Naive B cell (primary cell): ENCODE measurements at regions not wholly inside any gene's neighbourhood (a gene's known extent, or its start where the extent isn't known, plus 50 kb on each side); places are given as distances from the start of the nearest gene placed in this dataset.

Experiments
- ATAC-seq, 2 donors: fragments of 150-1000 bp; cut with Tn5 transposase; 2 replicates each; pipeline ENCODE4 v1.10.0; 2021; ENCODE audit warnings: low read depth in 2 of 2, mild to moderate bottlenecking in 2 of 2, moderate library complexity in 2 of 2
- DNase-seq: peaks from one replicate; pipeline ENCODE4 v3.0.0; 2022
- H3K27ac Mint-ChIP-seq, 6 donors: one replicate each; pipeline ENCODE4 v1.8.0; 2020 to 2022; ENCODE audit warnings: mild to moderate bottlenecking in 6 of 6, mixed read lengths in 6 of 6, moderate library complexity in 5 of 6, inconsistent platforms in 2 of 6
- H3K27me3 Mint-ChIP-seq, 3 donors: one replicate each; pipeline ENCODE4 v1.8.0; 2021 to 2022; ENCODE audit warnings: mixed read lengths in 3 of 3, mild to moderate bottlenecking in 1 of 3
- H3K36me3 Mint-ChIP-seq, 2 donors: one replicate each; pipeline ENCODE4 v1.8.0; 2020 to 2022; ENCODE audit warnings: mixed read lengths in 2 of 2, inconsistent platforms in 1 of 2, mild to moderate bottlenecking in 1 of 2
- H3K4me1 Mint-ChIP-seq, 3 donors: one replicate each; pipeline ENCODE4 v1.8.0; 2020 to 2022; ENCODE audit warnings: mixed read lengths in 3 of 3, inconsistent platforms in 1 of 3, mild to moderate bottlenecking in 1 of 3, moderate library complexity in 1 of 3
- H3K4me3 Mint-ChIP-seq, 8 donors: one replicate each; pipeline ENCODE4 v1.8.0; 2020 to 2022; ENCODE audit warnings: mild to moderate bottlenecking in 8 of 8, mixed read lengths in 8 of 8, moderate library complexity in 8 of 8, inconsistent platforms in 2 of 8
- H3K9me3 Mint-ChIP-seq, 7 donors: one replicate each; pipeline ENCODE4 v1.8.0; 2020 to 2022; ENCODE audit warnings: mixed read lengths in 7 of 7, mild to moderate bottlenecking in 5 of 7, inconsistent platforms in 2 of 7, moderate library complexity in 1 of 7

DNA sequence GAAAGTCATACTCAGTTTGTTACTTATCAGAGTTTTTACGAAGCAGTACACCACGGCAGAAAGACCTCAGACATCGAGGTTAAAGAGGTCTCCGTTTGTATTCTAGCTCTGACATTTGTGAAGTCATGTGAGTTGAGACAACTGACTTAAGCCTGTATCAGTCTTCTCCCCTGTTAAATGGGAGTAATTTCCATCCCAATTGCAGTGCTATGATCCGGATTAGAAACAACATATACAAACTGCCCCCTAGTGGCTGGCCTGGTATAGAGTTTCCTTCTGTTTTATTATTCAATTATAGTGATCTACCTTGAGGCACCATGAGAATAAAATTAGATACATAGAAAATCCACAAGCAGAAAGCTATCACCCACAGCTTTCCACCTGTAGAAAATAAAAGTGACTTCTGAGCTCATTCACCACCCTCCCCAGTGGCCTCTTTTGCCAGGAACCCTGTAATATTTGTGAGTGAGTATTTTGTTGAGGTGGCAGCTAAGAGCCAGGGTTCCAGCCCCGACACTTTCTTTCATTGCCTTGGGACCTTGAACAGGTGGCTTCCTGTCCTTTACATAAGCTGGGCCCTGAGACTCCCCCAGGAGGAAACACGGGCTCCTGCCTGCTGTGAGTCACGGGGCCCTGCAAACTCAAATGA, 607.2 kb upstream of the MGMT start:
- ATAC-seq (no peak), DNase-seq (no peak)
- Mint-ChIP-seq H3K36me3 (no peaks in the 10 kb centered on the region), H3K27ac (no peak overlapping the region), H3K9me3 (peaks cover 0 to 4% (median 0%) of the 10 kb centered on the region in 7 donors), H3K27me3 (peaks cover 4 to 17% (median 11%) of the 10 kb centered on the region in 3 donors), H3K4me1 (no peaks in the 10 kb centered on the region), H3K4me3 (no peak overlapping the region)

DNA sequence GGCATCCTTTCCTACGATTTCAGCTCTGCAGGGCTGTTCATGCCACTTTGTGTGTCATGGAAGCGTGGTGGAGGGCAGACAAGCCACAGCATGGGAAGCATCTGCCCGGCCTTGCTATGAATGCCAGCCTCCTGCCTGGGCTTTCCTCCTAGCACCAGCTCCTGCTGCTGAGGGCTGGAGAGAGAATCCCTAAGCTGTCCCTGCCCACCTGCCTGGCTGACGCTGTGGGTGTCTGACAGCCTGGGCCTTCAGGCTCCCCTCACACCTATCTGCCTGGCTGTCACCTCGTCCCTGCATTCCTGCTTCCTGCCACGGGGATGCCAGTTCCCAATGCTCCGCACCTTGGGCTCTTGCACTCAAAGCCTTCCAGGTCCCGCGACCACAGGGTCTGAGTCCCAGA, 606.5 kb upstream of the MGMT start:
- Mint-ChIP-seq H3K4me1 (no peaks in the 10 kb centered on the region), H3K27me3 (peaks cover 4 to 17% (median 11%) of the 10 kb centered on the region in 3 donors), H3K36me3 (no peaks in the 10 kb centered on the region), H3K4me3 (peak overlapping the region in 1 of 8 donors; percentile 16), H3K27ac (no peak overlapping the region), H3K9me3 (peaks cover 0 to 4% (median 0%) of the 10 kb centered on the region in 7 donors)
- no peak for ATAC-seq
- DNase-seq = no peak

DNA sequence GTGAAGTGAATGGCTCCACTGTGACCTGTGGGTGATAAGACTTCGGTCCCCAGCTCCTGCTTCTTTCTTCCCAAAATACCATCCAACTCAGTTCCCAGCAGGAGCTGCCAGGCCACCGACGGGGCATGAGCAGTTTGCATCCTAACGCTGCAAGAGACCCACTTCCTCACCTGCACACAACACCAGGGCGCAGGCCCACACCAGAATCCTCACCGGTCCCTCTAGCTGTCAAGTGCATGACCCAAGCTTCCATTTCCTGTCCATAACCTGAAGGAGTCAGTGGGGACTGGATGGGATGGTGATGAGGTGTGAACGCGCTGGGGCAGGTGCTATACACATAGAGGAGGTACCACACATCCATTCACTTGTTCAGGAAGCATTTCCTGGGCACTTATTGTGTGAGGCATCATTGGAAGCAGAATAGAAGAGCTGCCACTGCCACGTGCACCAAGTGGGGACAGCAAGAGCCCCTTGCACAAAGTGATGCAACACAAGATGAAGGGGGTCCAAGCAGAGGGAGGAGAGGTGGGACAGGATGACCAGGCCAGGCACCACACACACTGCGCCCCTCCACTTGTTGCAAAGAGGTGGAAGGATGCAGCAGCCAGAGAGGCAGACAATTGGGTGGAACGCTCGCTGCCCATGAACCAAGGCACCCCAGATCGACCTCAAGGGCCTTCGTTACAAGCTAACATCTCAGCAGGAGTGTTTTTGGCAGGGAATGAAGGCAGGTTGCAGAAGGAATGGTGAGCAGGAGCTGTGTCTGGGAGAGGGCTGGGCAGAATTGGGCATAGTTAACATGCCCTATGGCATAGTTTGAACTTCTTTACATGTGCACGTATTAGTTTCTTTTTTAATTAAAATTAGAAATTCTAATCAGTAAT, 605.8 kb upstream of the MGMT start:
- ATAC-seq (no peak), DNase-seq (no peak)
- H3K4me1 Mint-ChIP-seq = no peaks in the 10 kb centered on the region
- no peaks in the 10 kb centered on the region for H3K36me3 Mint-ChIP-seq
- peaks cover 4 to 17% (median 11%) of the 10 kb centered on the region in 3 donors for H3K27me3 Mint-ChIP-seq
- H3K27ac Mint-ChIP-seq = peak overlapping the region in 1 of 6 donors; percentile 73
- H3K4me3 Mint-ChIP-seq = no peak overlapping the region
- peaks cover 0 to 4% (median 0%) of the 10 kb centered on the region in 7 donors for H3K9me3 Mint-ChIP-seq

DNA sequence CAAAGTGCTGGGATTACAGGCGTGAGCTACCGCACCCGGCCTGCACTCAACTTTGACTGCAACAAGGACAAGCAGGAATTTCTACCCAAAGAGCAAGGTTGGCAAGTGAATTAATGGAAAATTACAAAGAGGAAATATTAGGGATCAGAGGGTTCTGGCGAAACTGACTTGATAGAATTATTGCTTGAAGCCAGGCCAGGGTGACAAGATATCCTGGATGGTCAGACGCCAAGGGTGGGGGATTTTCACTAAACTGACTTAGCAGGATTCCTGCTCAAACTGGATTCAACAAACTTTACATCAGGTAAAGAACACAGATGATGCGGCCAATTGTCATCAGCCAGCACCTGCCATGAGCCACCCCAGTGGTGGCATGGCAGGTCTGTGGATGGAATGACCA, 603.6 kb upstream of the MGMT start:
- no peak overlapping the region for H3K4me3 Mint-ChIP-seq
- DNase-seq (no peak), ATAC-seq (no peak)
- H3K36me3 Mint-ChIP-seq = no peaks in the 10 kb centered on the region
- no peaks in the 10 kb centered on the region for H3K4me1 Mint-ChIP-seq
- no peak overlapping the region for H3K27ac Mint-ChIP-seq
- H3K9me3 Mint-ChIP-seq = peaks cover 0 to 3% (median 0%) of the 10 kb centered on the region in 7 donors
- peaks cover 4 to 20% (median 7%) of the 10 kb centered on the region in 3 donors for H3K27me3 Mint-ChIP-seq

DNA sequence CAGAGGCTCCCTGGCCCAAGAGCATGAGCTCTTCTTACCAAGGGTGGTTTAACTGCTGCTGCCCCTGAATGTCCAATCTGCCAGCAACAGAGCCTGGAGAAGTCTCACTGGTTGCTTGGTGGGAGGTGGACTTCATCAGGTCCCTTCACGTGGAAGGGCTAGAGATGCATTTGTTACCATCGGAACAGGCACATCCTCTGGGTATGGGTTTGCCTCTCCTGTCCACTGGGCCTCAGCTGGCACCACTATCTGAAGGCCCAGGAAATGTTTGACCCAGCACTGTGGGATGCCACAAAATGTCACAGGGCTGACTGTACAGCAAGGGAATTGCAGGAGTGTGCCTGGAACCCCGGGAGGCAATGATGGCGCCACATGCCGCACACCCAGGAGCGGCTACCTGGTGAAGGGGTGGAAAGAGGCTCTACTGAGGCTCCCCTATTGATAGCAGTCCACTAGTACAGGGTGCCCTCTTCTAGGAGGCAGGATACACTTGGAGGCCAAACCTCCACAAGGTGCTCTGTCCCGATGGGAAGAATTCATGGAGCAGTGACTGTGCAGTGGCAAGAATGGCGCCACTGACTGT, 603.1 kb upstream of the MGMT start:
- ATAC-seq (no peak), DNase-seq (no peak)
- H3K27me3 Mint-ChIP-seq = peaks cover 4 to 22% (median 7%) of the 10 kb centered on the region in 3 donors
- no peak overlapping the region for H3K4me3 Mint-ChIP-seq
- H3K4me1 Mint-ChIP-seq = no peaks in the 10 kb centered on the region
- H3K9me3 Mint-ChIP-seq = peaks cover 0 to 3% (median 0%) of the 10 kb centered on the region in 7 donors
- peak overlapping the region in 1 of 6 donors; percentile 7 for H3K27ac Mint-ChIP-seq
- no peaks in the 10 kb centered on the region for H3K36me3 Mint-ChIP-seq

DNA sequence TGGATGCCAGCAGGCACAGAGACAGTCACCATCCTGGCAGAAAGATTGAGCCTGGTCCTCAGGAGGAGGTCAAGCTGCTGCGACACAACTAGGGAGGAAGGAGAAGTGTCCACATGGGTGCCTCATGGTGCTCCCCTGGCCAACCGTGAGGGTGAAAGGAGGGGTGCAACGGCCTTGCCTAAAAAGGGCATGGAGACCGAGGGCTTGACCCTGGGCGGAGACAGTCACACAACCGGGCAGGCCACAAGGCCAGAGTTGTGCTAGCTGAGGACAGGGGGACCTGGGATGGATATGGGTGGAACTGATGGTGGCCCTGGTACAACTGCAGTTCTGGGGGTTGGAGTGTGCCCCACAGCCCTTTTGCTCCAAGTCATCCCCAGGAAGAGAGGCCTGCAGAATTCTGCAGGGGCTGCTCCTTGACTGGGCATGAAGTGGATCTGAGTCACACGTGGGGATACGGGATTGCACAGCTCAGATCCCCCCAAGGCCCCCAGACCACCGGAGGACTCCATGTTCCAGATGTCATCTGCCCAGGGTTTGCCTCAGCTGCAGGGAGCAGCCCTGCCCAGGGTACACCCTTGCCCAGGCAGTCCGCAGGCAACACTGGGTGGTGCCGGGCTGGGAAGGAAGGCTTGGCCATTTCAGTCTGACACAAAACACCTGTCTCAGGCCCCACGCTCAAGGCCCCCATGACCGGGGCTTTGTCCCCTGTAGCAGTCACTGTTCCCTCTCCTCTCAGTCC, 602.3 kb upstream of the MGMT start:
- Mint-ChIP-seq H3K4me3 (no peak overlapping the region), H3K27me3 (peaks cover 4 to 22% (median 7%) of the 10 kb centered on the region in 3 donors), H3K4me1 (no peaks in the 10 kb centered on the region), H3K27ac (no peak overlapping the region), H3K9me3 (peaks cover 0 to 3% (median 0%) of the 10 kb centered on the region in 7 donors), H3K36me3 (no peaks in the 10 kb centered on the region)
- ATAC-seq (no peak), DNase-seq (no peak)

DNA sequence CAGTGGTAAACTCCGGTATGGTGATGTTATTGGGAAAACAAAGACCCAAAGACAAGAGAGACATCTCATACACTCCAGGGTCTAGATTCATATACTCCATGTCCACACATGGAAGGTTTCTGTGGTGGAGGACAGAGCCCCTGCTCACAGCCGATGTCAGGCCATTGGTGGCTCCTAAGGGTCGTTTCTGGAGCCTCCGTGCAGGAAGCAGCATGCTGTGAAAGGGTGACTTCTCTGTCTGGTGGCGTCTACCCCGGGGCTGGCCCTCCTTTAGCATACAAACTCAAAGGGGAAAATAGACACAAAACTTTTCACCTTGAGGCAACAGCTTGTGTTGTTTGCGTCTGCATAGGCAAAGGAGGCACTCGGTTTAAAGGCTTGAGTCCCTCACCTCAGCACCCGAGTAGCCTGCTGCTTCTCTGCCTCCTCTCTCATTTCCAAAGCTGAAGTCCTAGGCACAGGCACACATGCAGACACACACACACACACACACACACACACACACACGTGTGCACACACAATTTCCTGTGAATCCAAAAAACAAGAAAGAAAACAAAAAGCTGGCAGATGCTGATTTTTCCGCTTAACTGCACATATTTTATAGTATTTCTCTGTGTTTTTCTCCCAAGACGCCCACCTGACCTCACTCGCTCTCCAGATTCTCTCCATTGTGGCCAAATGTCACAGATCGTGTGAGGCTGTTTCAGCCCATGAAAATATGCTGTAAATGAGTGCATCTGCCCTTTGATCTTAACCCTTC, 601.4 kb upstream of the MGMT start:
- no peak for ATAC-seq
- no peak for DNase-seq
- no peaks in the 10 kb centered on the region for H3K36me3 Mint-ChIP-seq
- H3K4me3 Mint-ChIP-seq = no peak overlapping the region
- no peaks in the 10 kb centered on the region for H3K4me1 Mint-ChIP-seq
- peaks cover 4 to 20% (median 7%) of the 10 kb centered on the region in 3 donors for H3K27me3 Mint-ChIP-seq
- peaks cover 0 to 3% (median 0%) of the 10 kb centered on the region in 7 donors for H3K9me3 Mint-ChIP-seq
- no peak overlapping the region for H3K27ac Mint-ChIP-seq

DNA sequence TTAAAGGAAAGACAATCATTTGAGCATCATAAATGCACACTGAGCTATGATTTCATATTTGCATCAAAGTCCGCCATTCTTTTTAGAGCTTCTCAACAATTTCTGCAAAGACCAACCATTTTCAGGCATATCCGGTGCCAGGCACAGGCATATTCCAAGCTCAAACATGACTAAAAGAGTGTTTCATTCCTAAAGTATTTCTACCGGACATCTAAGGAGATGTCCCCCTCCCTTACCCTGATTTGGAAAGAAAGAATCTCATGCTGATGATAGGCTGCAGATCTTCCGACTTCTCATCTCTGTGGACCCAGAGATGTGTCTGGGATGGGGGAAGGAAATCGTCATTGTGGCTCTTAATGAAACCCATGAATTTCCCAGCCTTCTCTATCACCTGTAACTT, 600.5 kb upstream of the MGMT start:
- no peak for DNase-seq
- peaks cover 0 to 5% (median 0%) of the 10 kb centered on the region in 7 donors for H3K9me3 Mint-ChIP-seq
- no peak overlapping the region for H3K27ac Mint-ChIP-seq
- H3K4me1 Mint-ChIP-seq = no peaks in the 10 kb centered on the region
- H3K4me3 Mint-ChIP-seq = no peak overlapping the region
- no peaks in the 10 kb centered on the region for H3K36me3 Mint-ChIP-seq
- no peak for ATAC-seq
- H3K27me3 Mint-ChIP-seq = peaks cover 0 to 11% (median 4%) of the 10 kb centered on the region in 3 donors

DNA sequence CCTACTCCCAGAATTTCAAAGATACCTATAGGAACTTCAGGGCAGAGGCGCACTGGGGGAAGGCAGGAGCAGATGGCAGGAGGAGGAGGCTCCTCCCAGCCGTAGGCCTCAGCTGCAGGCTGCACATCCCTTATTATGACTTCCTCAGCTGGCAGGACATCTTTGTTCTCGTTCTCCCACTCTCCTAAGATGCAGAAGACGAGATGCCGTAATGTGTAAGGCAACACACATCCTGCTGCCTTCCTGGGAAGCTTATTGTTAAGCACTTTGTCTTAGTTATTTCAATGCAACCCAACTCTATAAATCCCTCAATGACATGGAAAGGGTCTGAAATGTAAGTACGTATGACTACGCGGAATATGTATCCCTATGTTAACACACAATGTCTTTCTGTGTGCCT, 599.8 kb upstream of the MGMT start:
- no peak for DNase-seq
- no peaks in the 10 kb centered on the region for H3K4me1 Mint-ChIP-seq

DNA sequence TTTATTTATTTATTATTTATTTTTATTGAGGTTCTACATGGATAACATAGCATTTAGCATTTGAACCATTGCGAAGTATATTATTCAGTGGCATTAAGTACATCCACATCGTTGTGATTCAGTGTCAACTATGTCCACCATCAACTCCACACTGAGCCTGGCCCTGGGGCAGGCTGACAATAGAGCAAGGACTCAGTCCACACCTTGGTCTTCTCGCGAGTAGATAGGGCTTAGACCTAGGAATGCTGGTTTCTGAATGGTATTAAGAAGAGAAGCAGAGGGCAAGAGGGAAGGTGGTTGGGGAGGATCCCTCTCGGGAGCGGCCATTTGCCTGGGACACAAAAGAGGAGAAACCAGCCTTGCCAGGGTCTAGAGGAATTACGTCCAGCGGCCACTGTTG, 599.2 kb upstream of the MGMT start:
- peaks cover 0 to 10% (median 4%) of the 10 kb centered on the region in 3 donors for H3K27me3 Mint-ChIP-seq
- H3K4me3 Mint-ChIP-seq = no peak overlapping the region
- no peak for DNase-seq

More for the DNA sequence above, 599.8 kb upstream of the MGMT start:
- H3K36me3 Mint-ChIP-seq = no peaks in the 10 kb centered on the region
- no peak overlapping the region for H3K27ac Mint-ChIP-seq
- no peak overlapping the region for H3K4me3 Mint-ChIP-seq
- H3K27me3 Mint-ChIP-seq = peaks cover 0 to 10% (median 4%) of the 10 kb centered on the region in 3 donors
- ATAC-seq = no peak
- H3K9me3 Mint-ChIP-seq = peaks cover 0 to 5% (median 0%) of the 10 kb centered on the region in 7 donors

DNA sequence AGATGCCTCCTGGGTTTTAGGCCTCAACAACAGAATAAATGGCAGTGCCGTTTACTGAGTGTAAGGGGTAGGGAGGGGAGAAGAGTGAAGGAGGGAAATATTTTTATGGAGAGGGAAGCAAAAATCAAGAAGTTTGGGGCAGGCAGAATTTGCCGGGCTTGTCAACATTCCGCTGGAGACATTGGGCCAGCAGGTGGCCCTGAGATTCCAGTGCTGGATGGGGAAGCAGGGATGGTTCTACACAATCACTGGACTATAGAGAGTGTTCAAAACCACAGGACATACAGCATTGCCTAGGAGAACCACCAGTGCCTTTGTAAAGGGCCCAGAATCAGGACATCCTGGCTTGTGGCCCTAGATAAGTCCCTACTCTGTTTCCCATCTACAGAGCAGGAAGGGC, 598.6 kb upstream of the MGMT start:
- no peak overlapping the region for H3K27ac Mint-ChIP-seq
- no peak overlapping the region for H3K4me3 Mint-ChIP-seq
- no peaks in the 10 kb centered on the region for H3K4me1 Mint-ChIP-seq
- H3K36me3 Mint-ChIP-seq = no peaks in the 10 kb centered on the region
- DNase-seq = no peak
- ATAC-seq = no peak
- H3K27me3 Mint-ChIP-seq = peaks cover 0 to 10% (median 1%) of the 10 kb centered on the region in 3 donors
- H3K9me3 Mint-ChIP-seq = peaks cover 0 to 5% (median 0%) of the 10 kb centered on the region in 7 donors

More for the DNA sequence above, 599.2 kb upstream of the MGMT start:
- H3K36me3 Mint-ChIP-seq = no peaks in the 10 kb centered on the region
- H3K27ac Mint-ChIP-seq = no peak overlapping the region
- no peaks in the 10 kb centered on the region for H3K4me1 Mint-ChIP-seq
- H3K9me3 Mint-ChIP-seq = peaks cover 0 to 5% (median 0%) of the 10 kb centered on the region in 7 donors
- ATAC-seq = no peak

DNA sequence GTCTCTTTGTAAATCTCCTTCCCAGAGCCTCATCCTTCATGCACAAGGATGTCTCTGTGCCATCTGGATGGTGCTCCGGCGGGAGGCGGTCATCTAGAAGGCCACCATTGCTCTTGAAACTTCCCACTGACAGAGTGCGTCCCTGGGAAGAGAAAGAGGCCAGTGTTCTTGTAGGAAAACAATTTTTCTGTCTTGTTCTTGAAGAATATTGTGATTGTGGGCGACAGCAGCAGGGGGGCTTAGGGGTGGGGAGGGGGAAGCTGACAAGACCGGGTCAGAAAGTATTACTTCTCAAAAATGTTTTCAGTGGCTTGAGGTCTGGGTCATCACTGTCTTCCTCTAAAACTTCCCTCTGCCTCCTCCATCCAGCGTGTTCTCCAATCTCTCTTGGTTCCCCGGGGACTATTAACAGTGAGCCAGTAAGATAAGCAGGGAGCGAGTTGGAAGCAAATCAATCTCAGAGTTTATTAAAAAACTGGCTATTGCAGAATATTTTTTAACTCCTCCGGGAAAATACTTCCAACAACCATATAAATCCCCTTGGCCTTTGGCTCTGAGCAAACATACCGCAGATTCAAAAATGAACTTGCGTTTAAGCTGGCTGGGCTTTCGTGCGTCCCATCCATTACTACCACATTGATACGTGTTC, 597.8 kb upstream of the MGMT start:
- Mint-ChIP-seq H3K4me3 (no peak overlapping the region), H3K27me3 (peaks cover 0 to 10% (median 0%) of the 10 kb centered on the region in 3 donors), H3K9me3 (peaks cover 0 to 5% (median 0%) of the 10 kb centered on the region in 7 donors), H3K36me3 (no peaks in the 10 kb centered on the region), H3K27ac (no peak overlapping the region), H3K4me1 (no peaks in the 10 kb centered on the region)
- DNase-seq (no peak), ATAC-seq (no peak)
